ENCODE measurements at regions not wholly inside any gene's neighbourhood (a gene's known extent, or its start where the extent isn't known, plus 50 kb on each side); places are given as distances from the start of the nearest gene placed in this dataset.

- Histone ChIP-seq H3K36me3 (ENCODE audit: control insufficient read depth, insufficient read depth, low read length) (no peaks in the 10 kb centered on the region), H3K4me1 (ENCODE audit: control insufficient read depth, insufficient read depth, low read length) (no peaks in the 10 kb centered on the region), H3K27ac (ENCODE audit: low read depth, low read length) (no peak overlapping the region), H3K27me3 (ENCODE audit: control insufficient read depth, insufficient read depth, low read length) (no peaks in the 10 kb centered on the region), H3K9me3 (ENCODE audit: control insufficient read depth, insufficient read depth, low read depth, low read length) (peaks cover 11% of the 10 kb centered on the region; the same call in 1 of the 2 replicates), H3K4me3 (ENCODE audit: low read depth, low read length) (no peak overlapping the region), H3K9ac (ENCODE audit: low read length) (no peak overlapping the region)
Measured at GRCh38 chr5:105453216-105453807, 1890.7 kb upstream of the NUDT12 start.

DNA sequence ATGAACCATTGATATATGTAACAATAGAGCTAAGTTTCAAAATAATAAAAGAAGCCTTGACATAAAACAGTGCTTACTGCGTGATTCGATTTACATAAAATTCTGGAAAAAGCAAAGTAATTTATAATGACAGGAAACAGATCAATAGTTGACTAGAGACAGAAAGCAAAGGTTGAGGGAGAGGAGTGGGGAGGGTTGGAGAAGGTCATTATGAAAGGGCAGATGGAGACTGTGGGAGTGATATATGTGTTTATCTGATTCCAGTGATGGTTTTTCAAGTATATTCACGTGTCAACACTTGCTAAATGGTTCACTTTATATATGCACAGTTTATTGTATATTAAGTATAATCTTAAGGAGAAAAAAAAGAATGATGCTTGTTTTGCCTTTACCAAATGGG, 1885.7 kb upstream of the NUDT12 start:
- H3K9me3 ChIP-seq (ENCODE audit: control insufficient read depth, insufficient read depth, low read depth, low read length): peaks cover 11% of the 10 kb centered on the region; the same call in 1 of the 2 replicates

DNA sequence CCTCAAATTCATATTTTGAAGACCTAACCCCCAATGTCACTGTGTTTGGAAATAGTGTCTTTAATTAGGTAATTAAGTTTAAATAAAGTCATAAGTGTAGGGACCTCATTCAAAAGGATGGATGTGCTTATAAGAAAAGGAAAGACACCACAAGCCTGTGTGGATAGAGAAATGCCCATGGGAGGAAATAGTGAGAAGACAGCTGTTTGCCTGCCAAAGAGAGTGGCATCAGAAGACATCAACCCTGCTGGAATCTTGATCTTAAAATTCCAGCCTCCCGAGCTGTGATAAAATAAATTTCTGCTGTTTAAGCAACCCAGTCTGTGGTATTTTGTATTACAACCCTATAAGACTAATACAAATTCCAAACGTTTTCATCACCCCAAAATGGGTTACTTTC, 1867.9 kb upstream of the NUDT12 start:
- Histone ChIP-seq H3K27ac (ENCODE audit: low read depth, low read length) (no peak overlapping the region), H3K4me3 (ENCODE audit: low read depth, low read length) (no peak overlapping the region), H3K4me1 (ENCODE audit: control insufficient read depth, insufficient read depth, low read length) (no peaks in the 10 kb centered on the region), H3K36me3 (ENCODE audit: control insufficient read depth, insufficient read depth, low read length) (no peaks in the 10 kb centered on the region), H3K9me3 (ENCODE audit: control insufficient read depth, insufficient read depth, low read depth, low read length) (no peaks in the 10 kb centered on the region), H3K9ac (ENCODE audit: low read length) (no peak overlapping the region), H3K27me3 (ENCODE audit: control insufficient read depth, insufficient read depth, low read length) (no peaks in the 10 kb centered on the region)

More for the DNA sequence above, 1885.7 kb upstream of the NUDT12 start:
- Histone ChIP-seq H3K9ac (ENCODE audit: low read length) (no peak overlapping the region), H3K27ac (ENCODE audit: low read depth, low read length) (no peak overlapping the region), H3K36me3 (ENCODE audit: control insufficient read depth, insufficient read depth, low read length) (no peaks in the 10 kb centered on the region), H3K4me3 (ENCODE audit: low read depth, low read length) (no peak overlapping the region), H3K27me3 (ENCODE audit: control insufficient read depth, insufficient read depth, low read length) (no peaks in the 10 kb centered on the region), H3K4me1 (ENCODE audit: control insufficient read depth, insufficient read depth, low read length) (no peaks in the 10 kb centered on the region)

GRCh38 chr5:105428451-105429380, 1866.1 kb upstream of the NUDT12 start:
- H3K27me3 ChIP-seq (ENCODE audit: control insufficient read depth, insufficient read depth, low read length): no peaks in the 10 kb centered on the region
- H3K9me3 ChIP-seq (ENCODE audit: control insufficient read depth, insufficient read depth, low read depth, low read length): no peaks in the 10 kb centered on the region
- H3K36me3 ChIP-seq (ENCODE audit: control insufficient read depth, insufficient read depth, low read length): no peaks in the 10 kb centered on the region
- H3K9ac ChIP-seq (ENCODE audit: low read length): no peak overlapping the region
- no peak overlapping the region for H3K27ac ChIP-seq (ENCODE audit: low read depth, low read length)
- H3K4me1 ChIP-seq (ENCODE audit: control insufficient read depth, insufficient read depth, low read length): no peaks in the 10 kb centered on the region
- no peak overlapping the region for H3K4me3 ChIP-seq (ENCODE audit: low read depth, low read length)

GRCh38 chr5:105414067-105414466, 1851.5 kb upstream of the NUDT12 start:
- H3K4me3 ChIP-seq (ENCODE audit: low read depth, low read length): no peak overlapping the region
- no peaks in the 10 kb centered on the region for H3K27me3 ChIP-seq (ENCODE audit: control insufficient read depth, insufficient read depth, low read length)
- H3K36me3 ChIP-seq (ENCODE audit: control insufficient read depth, insufficient read depth, low read length): no peaks in the 10 kb centered on the region
- H3K27ac ChIP-seq (ENCODE audit: low read depth, low read length): no peak overlapping the region
- H3K4me1 ChIP-seq (ENCODE audit: control insufficient read depth, insufficient read depth, low read length): peaks cover 5% of the 10 kb centered on the region; the same call in 1 of the 2 replicates
- H3K9ac ChIP-seq (ENCODE audit: low read length): no peak overlapping the region
- peaks cover 7% of the 10 kb centered on the region; the same call in 1 of the 2 replicates for H3K9me3 ChIP-seq (ENCODE audit: control insufficient read depth, insufficient read depth, low read depth, low read length)

DNA sequence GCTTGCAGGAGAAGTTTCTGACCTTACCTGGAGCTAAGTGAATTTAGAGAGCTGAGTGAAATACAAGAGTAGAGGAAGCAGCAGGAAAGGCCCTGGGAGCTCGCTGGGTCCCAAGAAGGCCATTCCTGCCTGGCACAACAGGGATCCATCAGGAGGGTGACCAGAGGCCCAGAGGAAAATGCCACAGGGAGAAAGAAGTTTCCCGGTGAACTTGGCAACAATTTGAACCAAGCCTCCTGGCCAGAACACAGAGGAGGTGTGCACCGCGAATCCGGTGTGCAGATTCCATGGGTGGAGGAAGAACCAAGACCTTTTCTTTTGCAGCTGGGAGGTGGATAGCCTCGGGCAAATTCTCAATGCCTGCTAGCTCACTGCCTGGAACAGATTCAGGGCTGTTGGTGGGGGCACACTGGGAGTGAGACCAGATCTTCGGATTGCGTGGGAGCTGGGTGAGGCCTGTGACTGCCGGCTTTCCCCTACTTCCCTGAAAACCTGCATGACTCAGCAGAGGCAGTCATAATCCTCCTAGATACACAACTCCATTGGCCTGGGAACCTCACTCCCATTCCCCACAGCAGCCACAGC, 1850.9 kb upstream of the NUDT12 start:
- Histone ChIP-seq H3K9me3 (ENCODE audit: control insufficient read depth, insufficient read depth, low read depth, low read length) (0 out of 2 replicates have a peak, but pooled peaks cover 3% of the 10 kb centered on the region), H3K27ac (ENCODE audit: low read depth, low read length) (no peak overlapping the region), H3K9ac (ENCODE audit: low read length) (no peak overlapping the region), H3K27me3 (ENCODE audit: control insufficient read depth, insufficient read depth, low read length) (no peaks in the 10 kb centered on the region), H3K36me3 (ENCODE audit: control insufficient read depth, insufficient read depth, low read length) (no peaks in the 10 kb centered on the region), H3K4me3 (ENCODE audit: low read depth, low read length) (no peak overlapping the region), H3K4me1 (ENCODE audit: control insufficient read depth, insufficient read depth, low read length) (peaks cover 5% of the 10 kb centered on the region; the same call in 1 of the 2 replicates)

- Histone ChIP-seq H3K4me3 (ENCODE audit: low read depth, low read length) (no peak overlapping the region), H3K27ac (ENCODE audit: low read depth, low read length) (no peak overlapping the region), H3K4me1 (ENCODE audit: control insufficient read depth, insufficient read depth, low read length) (peaks cover 12% of the 10 kb centered on the region; the same call in 1 of the 2 replicates), H3K9me3 (ENCODE audit: control insufficient read depth, insufficient read depth, low read depth, low read length) (no peaks in the 10 kb centered on the region), H3K36me3 (ENCODE audit: control insufficient read depth, insufficient read depth, low read length) (no peaks in the 10 kb centered on the region), H3K27me3 (ENCODE audit: control insufficient read depth, insufficient read depth, low read length) (no peaks in the 10 kb centered on the region), H3K9ac (ENCODE audit: low read length) (no peak overlapping the region)
Measured at GRCh38 chr5:105409695-105410094, 1847.1 kb upstream of the NUDT12 start.

GRCh38 chr5:105407200-105407599, 1844.6 kb upstream of the NUDT12 start:
- Histone ChIP-seq H3K4me3 (ENCODE audit: low read depth, low read length) (no peak overlapping the region), H3K4me1 (ENCODE audit: control insufficient read depth, insufficient read depth, low read length) (peaks cover 8% of the 10 kb centered on the region; the same call in 1 of the 2 replicates), H3K27ac (ENCODE audit: low read depth, low read length) (no peak overlapping the region), H3K27me3 (ENCODE audit: control insufficient read depth, insufficient read depth, low read length) (no peaks in the 10 kb centered on the region), H3K36me3 (ENCODE audit: control insufficient read depth, insufficient read depth, low read length) (no peaks in the 10 kb centered on the region), H3K9me3 (ENCODE audit: control insufficient read depth, insufficient read depth, low read depth, low read length) (no peaks in the 10 kb centered on the region), H3K9ac (ENCODE audit: low read length) (no peak overlapping the region)

- no peaks in the 10 kb centered on the region for H3K36me3 ChIP-seq (ENCODE audit: control insufficient read depth, insufficient read depth, low read length)
- no peaks in the 10 kb centered on the region for H3K27me3 ChIP-seq (ENCODE audit: control insufficient read depth, insufficient read depth, low read length)
- no peak overlapping the region for H3K27ac ChIP-seq (ENCODE audit: low read depth, low read length)
- H3K9ac ChIP-seq (ENCODE audit: low read length): no peak overlapping the region
- H3K4me3 ChIP-seq (ENCODE audit: low read depth, low read length): no peak overlapping the region
- H3K9me3 ChIP-seq (ENCODE audit: control insufficient read depth, insufficient read depth, low read depth, low read length): no peaks in the 10 kb centered on the region
- no peaks in the 10 kb centered on the region for H3K4me1 ChIP-seq (ENCODE audit: control insufficient read depth, insufficient read depth, low read length)
Measured at GRCh38 chr5:105397749-105398148, 1835.2 kb upstream of the NUDT12 start.

GRCh38 chr5:105392710-105393149, 1830.1 kb upstream of the NUDT12 start:
- Histone ChIP-seq H3K4me3 (ENCODE audit: low read depth, low read length) (no peak overlapping the region), H3K9me3 (ENCODE audit: control insufficient read depth, insufficient read depth, low read depth, low read length) (no peaks in the 10 kb centered on the region), H3K36me3 (ENCODE audit: control insufficient read depth, insufficient read depth, low read length) (no peaks in the 10 kb centered on the region), H3K9ac (ENCODE audit: low read length) (no peak overlapping the region), H3K27ac (ENCODE audit: low read depth, low read length) (no peak overlapping the region), H3K27me3 (ENCODE audit: control insufficient read depth, insufficient read depth, low read length) (no peaks in the 10 kb centered on the region), H3K4me1 (ENCODE audit: control insufficient read depth, insufficient read depth, low read length) (no peaks in the 10 kb centered on the region)

Measured in HUES6 (cell line).